ENCODE measurements at regions not wholly inside any gene's neighbourhood (a gene's known extent, or its start where the extent isn't known, plus 50 kb on each side); places are given as distances from the start of the nearest gene placed in this dataset.

GRCh38 chr20:21017528-21018085, 88.6 kb downstream of the LINC00237 start:
- no peak overlapping the region for H3K4me3 Mint-ChIP-seq (ENCODE audit: unreplicated experiment)
- DNase-seq, result no peak
- no peak for TF ChIP-seq CTCF (IDR thresholded peaks at IDR 0.05; ENCODE audit: partially characterized antibody, unreplicated experiment)
- H3K9me3 Mint-ChIP-seq (ENCODE audit: unreplicated experiment), result no peaks in the 10 kb centered on the region
- H3K27me3 Mint-ChIP-seq (ENCODE audit: unreplicated experiment), result no peaks in the 10 kb centered on the region
- H3K36me3 Mint-ChIP-seq (ENCODE audit: unreplicated experiment), result no peaks in the 10 kb centered on the region
- H3K27ac Mint-ChIP-seq (ENCODE audit: unreplicated experiment), result no peak overlapping the region
- no peaks in the 10 kb centered on the region for H3K4me1 Mint-ChIP-seq (ENCODE audit: low read depth, unreplicated experiment)

- no peaks in the 10 kb centered on the region for H3K9me3 Mint-ChIP-seq (ENCODE audit: unreplicated experiment)
- H3K27me3 Mint-ChIP-seq (ENCODE audit: unreplicated experiment), result no peaks in the 10 kb centered on the region
- DNase-seq, result no peak
- no peaks in the 10 kb centered on the region for H3K4me1 Mint-ChIP-seq (ENCODE audit: low read depth, unreplicated experiment)
- H3K36me3 Mint-ChIP-seq (ENCODE audit: unreplicated experiment), result no peaks in the 10 kb centered on the region
- no peak overlapping the region for H3K27ac Mint-ChIP-seq (ENCODE audit: unreplicated experiment)
- no peak for TF ChIP-seq CTCF (IDR thresholded peaks at IDR 0.05; ENCODE audit: partially characterized antibody, unreplicated experiment)
- no peak overlapping the region for H3K4me3 Mint-ChIP-seq (ENCODE audit: unreplicated experiment)
These were observed 89.4 kb downstream of the LINC00237 start for GRCh38 chr20:21016751-21017150.

- Mint-ChIP-seq H3K4me3 (ENCODE audit: unreplicated experiment) (no peak overlapping the region), H3K27me3 (ENCODE audit: unreplicated experiment) (no peaks in the 10 kb centered on the region), H3K9me3 (ENCODE audit: unreplicated experiment) (no peaks in the 10 kb centered on the region), H3K4me1 (ENCODE audit: low read depth, unreplicated experiment) (no peaks in the 10 kb centered on the region), H3K27ac (ENCODE audit: unreplicated experiment) (no peak overlapping the region), H3K36me3 (ENCODE audit: unreplicated experiment) (no peaks in the 10 kb centered on the region)
- TF ChIP-seq CTCF (IDR thresholded peaks at IDR 0.05; ENCODE audit: partially characterized antibody, unreplicated experiment), result no peak
- DNase-seq, result no peak
These were observed 91.6 kb downstream of the LINC00237 start for GRCh38 chr20:21014528-21014927.

- no peaks in the 10 kb centered on the region for H3K27me3 Mint-ChIP-seq (ENCODE audit: unreplicated experiment)
- TF ChIP-seq CTCF (IDR thresholded peaks at IDR 0.05; ENCODE audit: partially characterized antibody, unreplicated experiment), result no peak
These were observed 97.2 kb downstream of the LINC00237 start for GRCh38 chr20:21008951-21009350.

GRCh38 chr20:21006611-21007010, 99.5 kb downstream of the LINC00237 start:
- Mint-ChIP-seq H3K27ac (ENCODE audit: unreplicated experiment) (no peak overlapping the region), H3K4me3 (ENCODE audit: unreplicated experiment) (no peak overlapping the region), H3K27me3 (ENCODE audit: unreplicated experiment) (no peaks in the 10 kb centered on the region), H3K36me3 (ENCODE audit: unreplicated experiment) (no peaks in the 10 kb centered on the region), H3K9me3 (ENCODE audit: unreplicated experiment) (peaks cover 2% of the 10 kb centered on the region), H3K4me1 (ENCODE audit: low read depth, unreplicated experiment) (no peaks in the 10 kb centered on the region)
- DNase-seq, result no peak
- no peak for TF ChIP-seq CTCF (IDR thresholded peaks at IDR 0.05; ENCODE audit: partially characterized antibody, unreplicated experiment)

More at GRCh38 chr20:21008951-21009350, 97.2 kb downstream of the LINC00237 start:
- no peak overlapping the region for H3K4me3 Mint-ChIP-seq (ENCODE audit: unreplicated experiment)
- no peaks in the 10 kb centered on the region for H3K4me1 Mint-ChIP-seq (ENCODE audit: low read depth, unreplicated experiment)
- no peak for DNase-seq
- no peak overlapping the region for H3K27ac Mint-ChIP-seq (ENCODE audit: unreplicated experiment)
- H3K36me3 Mint-ChIP-seq (ENCODE audit: unreplicated experiment), result no peaks in the 10 kb centered on the region
- H3K9me3 Mint-ChIP-seq (ENCODE audit: unreplicated experiment), result no peaks in the 10 kb centered on the region

Measured in glutamatergic neuron (in vitro differentiated cells).